B cell (primary cell): ENCODE measurements at regions not wholly inside any gene's neighbourhood (a gene's known extent, or its start where the extent isn't known, plus 50 kb on each side); places are given as distances from the start of the nearest gene placed in this dataset.

Experiments
- EZH2 ChIP-seq: IDR thresholded peaks from 2 replicates; pipeline ENCODE4 v1.6.1; 2012; ENCODE audit warnings: borderline replicate concordance, low read depth, mild to moderate bottlenecking, moderate library complexity, low read length; ENCODE audit not compliant: insufficient read depth, poor library complexity, severe bottlenecking
- TF ChIP-seq, protein P1 (sequence below): fragments of 200-600 bp; IDR thresholded peaks from one replicate; pipeline ENCODE4 v1.8.0; 2022; ENCODE audit warnings: antibody characterized with exemption, mild to moderate bottlenecking

DNA sequence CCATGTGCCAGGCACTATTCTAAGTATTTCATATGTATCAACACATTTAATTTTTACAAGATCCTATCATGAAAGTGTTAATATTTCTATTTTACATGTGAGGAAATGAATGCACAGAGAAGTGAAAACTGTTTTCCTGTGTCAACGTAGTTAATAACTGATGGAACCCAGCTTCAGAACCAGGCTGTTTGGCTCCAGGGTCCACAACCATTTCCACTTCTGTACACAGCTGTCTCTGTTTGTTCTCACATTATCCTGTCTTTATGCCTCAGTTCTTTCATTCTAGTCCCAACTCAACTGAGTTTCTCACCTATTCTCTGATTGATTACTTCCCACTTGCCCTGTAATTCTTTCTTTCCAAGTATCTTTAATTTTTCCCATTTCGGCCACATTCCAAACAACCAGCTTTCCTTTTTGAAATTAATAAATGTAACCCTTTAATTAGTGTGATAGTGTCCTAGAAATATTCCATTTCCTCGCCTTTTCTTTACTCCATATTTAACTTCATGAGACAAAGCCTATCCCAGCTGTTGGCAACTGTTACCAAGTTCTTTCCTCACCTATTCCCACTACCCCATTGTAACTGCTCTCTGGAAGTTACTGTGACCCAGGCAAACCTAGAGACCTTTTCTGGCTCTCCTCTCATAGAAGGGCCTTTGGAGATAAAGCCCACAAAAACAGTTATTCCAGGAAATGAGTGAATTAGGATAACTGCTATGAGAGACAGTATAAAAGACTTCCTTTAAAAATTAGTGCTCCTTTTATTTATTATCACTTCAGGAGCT is 218.7 kb downstream of the RASSF9 start:
- TF ChIP-seq, protein P1, sequence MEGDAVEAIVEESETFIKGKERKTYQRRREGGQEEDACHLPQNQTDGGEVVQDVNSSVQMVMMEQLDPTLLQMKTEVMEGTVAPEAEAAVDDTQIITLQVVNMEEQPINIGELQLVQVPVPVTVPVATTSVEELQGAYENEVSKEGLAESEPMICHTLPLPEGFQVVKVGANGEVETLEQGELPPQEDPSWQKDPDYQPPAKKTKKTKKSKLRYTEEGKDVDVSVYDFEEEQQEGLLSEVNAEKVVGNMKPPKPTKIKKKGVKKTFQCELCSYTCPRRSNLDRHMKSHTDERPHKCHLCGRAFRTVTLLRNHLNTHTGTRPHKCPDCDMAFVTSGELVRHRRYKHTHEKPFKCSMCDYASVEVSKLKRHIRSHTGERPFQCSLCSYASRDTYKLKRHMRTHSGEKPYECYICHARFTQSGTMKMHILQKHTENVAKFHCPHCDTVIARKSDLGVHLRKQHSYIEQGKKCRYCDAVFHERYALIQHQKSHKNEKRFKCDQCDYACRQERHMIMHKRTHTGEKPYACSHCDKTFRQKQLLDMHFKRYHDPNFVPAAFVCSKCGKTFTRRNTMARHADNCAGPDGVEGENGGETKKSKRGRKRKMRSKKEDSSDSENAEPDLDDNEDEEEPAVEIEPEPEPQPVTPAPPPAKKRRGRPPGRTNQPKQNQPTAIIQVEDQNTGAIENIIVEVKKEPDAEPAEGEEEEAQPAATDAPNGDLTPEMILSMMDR: no peak
- TF ChIP-seq EZH2: no peak
